Esophagus squamous epithelium (tissue), 5 donors: ENCODE measurements at regions not wholly inside any gene's neighbourhood (a gene's known extent, or its start where the extent isn't known, plus 50 kb on each side); places are given as distances from the start of the nearest gene placed in this dataset.

Experiments used
- DNase-seq: peaks from one replicate; lab custom pipeline; 2025; lab: John Stamatoyannopoulos, UW
- H3K27ac ChIP-seq, 4 donors: fragments of 200-600 bp; sonication (generic); one replicate each; pipeline ENCODE4 v1.5.1; 2016 to 2019; ENCODE audit warnings: mild to moderate bottlenecking in 1 of 4
- H3K27me3 ChIP-seq, 4 donors: fragments of 200-600 bp; sonication (generic); 1 replicate in 3 of 4; 2 replicates in 1 of 4; pipeline versions ENCODE4 v1.5.1 to v1.6.0; 2017 to 2021; ENCODE audit warnings: antibody characterized with exemption in 1 of 4
- H3K36me3 ChIP-seq, 3 donors: fragments of 200-600 bp; sonication (generic); one replicate each; pipeline ENCODE4 v1.5.1; 2016 to 2019
- H3K4me1 ChIP-seq, 3 donors: fragments of 200-600 bp; sonication (generic); one replicate each; pipeline ENCODE4 v1.5.1; 2017 to 2019
- H3K4me3 ChIP-seq, 4 donors: fragments of 200-600 bp; sonication (generic); 1 replicate in 3 of 4; 2 replicates in 1 of 4; pipeline ENCODE4 v1.5.1; 2016 to 2019; ENCODE audit warnings: mild to moderate bottlenecking in 2 of 4, moderate library complexity in 1 of 4
- H3K9me3 ChIP-seq, 3 donors: fragments of 200-600 bp; sonication (generic); one replicate each; pipeline ENCODE4 v1.5.1; 2016 to 2019
- POLR2A ChIP-seq, 4 donors: fragments of 450-650 bp; IDR thresholded peaks; one replicate each; pipeline ENCODE4 v1.6.1; 2017; ENCODE audit warnings: antibody characterized with exemption in 4 of 4, mild to moderate bottlenecking in 4 of 4, moderate library complexity in 3 of 4
- WGBS, 2 donors: methylation state at CpG; one replicate each; pipeline ENCODE4 v1.1.5; 2018; 5-methylcytosine and 5-hydroxymethylcytosine counted together
- intact Hi-C: fragments of 100-400 bp; cut with DNase I; formaldehyde crosslinking; loops from one replicate; pipeline ENCODE4 v1.15.0; 2022
- TF ChIP-seq, protein P1 (sequence below), 6 experiments: fragments of 450-650 bp in 4 of 6; fragments of 200-600 bp in 2 of 6; sonication (generic) in 2 of 6; IDR thresholded peaks; one replicate each; pipeline ENCODE4 v1.5.1; 2016 to 2019; ENCODE audit warnings: antibody characterized with exemption in 6 of 6, mild to moderate bottlenecking in 4 of 6, moderate library complexity in 4 of 6
- donor health status: DM: yes; HTN: yes; CAD: no.

- Histone ChIP-seq H3K4me1 (peaks cover 0 to 29% (median 0%) of the 10 kb centered on the region in 3 donors), H3K9me3 (no peaks in the 10 kb centered on the region), H3K27ac (no peak overlapping the region), H3K4me3 (no peak overlapping the region), H3K36me3 (no peaks in the 10 kb centered on the region), H3K27me3 (peaks cover 0 to 89% (median 0%) of the 10 kb centered on the region in 4 donors)
- DNase-seq, result no peak
- TF ChIP-seq, protein P1, sequence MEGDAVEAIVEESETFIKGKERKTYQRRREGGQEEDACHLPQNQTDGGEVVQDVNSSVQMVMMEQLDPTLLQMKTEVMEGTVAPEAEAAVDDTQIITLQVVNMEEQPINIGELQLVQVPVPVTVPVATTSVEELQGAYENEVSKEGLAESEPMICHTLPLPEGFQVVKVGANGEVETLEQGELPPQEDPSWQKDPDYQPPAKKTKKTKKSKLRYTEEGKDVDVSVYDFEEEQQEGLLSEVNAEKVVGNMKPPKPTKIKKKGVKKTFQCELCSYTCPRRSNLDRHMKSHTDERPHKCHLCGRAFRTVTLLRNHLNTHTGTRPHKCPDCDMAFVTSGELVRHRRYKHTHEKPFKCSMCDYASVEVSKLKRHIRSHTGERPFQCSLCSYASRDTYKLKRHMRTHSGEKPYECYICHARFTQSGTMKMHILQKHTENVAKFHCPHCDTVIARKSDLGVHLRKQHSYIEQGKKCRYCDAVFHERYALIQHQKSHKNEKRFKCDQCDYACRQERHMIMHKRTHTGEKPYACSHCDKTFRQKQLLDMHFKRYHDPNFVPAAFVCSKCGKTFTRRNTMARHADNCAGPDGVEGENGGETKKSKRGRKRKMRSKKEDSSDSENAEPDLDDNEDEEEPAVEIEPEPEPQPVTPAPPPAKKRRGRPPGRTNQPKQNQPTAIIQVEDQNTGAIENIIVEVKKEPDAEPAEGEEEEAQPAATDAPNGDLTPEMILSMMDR (IDR thresholded peaks at IDR 0.05), result no peak
- TF ChIP-seq POLR2A (IDR thresholded peaks at IDR 0.05), result no peak
- intact Hi-C loops, result no loop called here
- WGBS, 2 donors, result 79 to 86% methylated on average over 2 of the region's 2 CpGs
Observed at GRCh38 chr12:88932457-88932856, 352.2 kb upstream of the KITLG start.

DNA sequence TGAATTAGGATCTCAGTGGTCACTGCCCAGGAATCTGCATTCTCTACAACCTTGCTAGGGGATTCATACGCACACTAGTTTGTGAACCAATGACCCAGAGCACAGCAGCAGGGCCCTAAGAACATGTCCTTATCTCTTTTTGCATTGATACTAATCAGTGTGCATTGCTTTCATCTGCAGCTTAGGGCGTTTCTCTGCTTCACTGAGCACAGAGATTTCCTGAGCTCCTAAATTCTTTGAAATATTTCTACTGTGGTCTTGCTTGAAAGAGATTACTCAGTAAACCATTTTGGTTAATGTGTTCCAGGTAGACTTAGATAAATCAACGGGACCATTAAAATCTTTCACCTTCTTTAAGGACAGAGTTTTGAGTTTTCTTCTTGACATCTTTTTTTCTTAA is 351.3 kb upstream of the KITLG start:
- TF ChIP-seq, protein P1 (IDR thresholded peaks at IDR 0.05), result no peak
- no peak for TF ChIP-seq POLR2A (IDR thresholded peaks at IDR 0.05)
- no peak overlapping the region for H3K4me3 ChIP-seq
- intact Hi-C loops, result no loop called here
- DNase-seq, result no peak
- 69 to 79% methylated on average over 3 of the region's 3 CpGs for WGBS, 2 donors
- H3K27me3 ChIP-seq, result peaks cover 0 to 89% (median 0%) of the 10 kb centered on the region in 4 donors
- H3K4me1 ChIP-seq, result peaks cover 0 to 29% (median 0%) of the 10 kb centered on the region in 3 donors
- H3K36me3 ChIP-seq, result no peaks in the 10 kb centered on the region
- H3K9me3 ChIP-seq, result no peaks in the 10 kb centered on the region
- H3K27ac ChIP-seq, result no peak overlapping the region

DNA sequence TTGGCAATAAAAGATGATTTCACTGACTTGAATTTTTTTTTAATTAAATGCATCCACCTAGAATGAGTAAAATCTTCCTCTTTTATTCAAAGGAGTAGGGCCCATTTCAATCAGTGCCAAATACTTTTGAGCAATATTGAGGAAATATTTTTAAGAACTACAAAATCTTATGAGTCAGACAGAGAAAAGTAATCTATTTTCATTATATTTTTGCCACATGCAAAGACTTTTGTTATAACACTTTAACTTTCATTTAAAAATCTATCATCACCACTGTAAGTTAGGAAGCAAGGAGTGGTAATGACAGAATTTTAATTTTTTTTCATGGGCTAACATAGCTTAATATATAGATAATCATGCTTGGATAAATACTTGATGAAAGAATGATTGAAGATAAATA is 345.2 kb upstream of the KITLG start:
- Histone ChIP-seq H3K4me1 (peaks cover 0 to 10% (median 6%) of the 10 kb centered on the region in 3 donors), H3K27ac (no peak overlapping the region), H3K4me3 (no peak overlapping the region), H3K9me3 (no peaks in the 10 kb centered on the region), H3K36me3 (no peaks in the 10 kb centered on the region), H3K27me3 (peaks cover 0 to 55% (median 0%) of the 10 kb centered on the region in 4 donors)
- no peak for DNase-seq
- intact Hi-C loops, result no loop called here
- TF ChIP-seq POLR2A (IDR thresholded peaks at IDR 0.05), result no peak
- TF ChIP-seq, protein P1 (IDR thresholded peaks at IDR 0.05), result no peak

- Histone ChIP-seq H3K27me3 (peaks cover 0 to 46% (median 0%) of the 10 kb centered on the region in 4 donors), H3K4me3 (no peak overlapping the region), H3K4me1 (peaks cover 0 to 10% (median 6%) of the 10 kb centered on the region in 3 donors), H3K9me3 (no peaks in the 10 kb centered on the region), H3K27ac (no peak overlapping the region), H3K36me3 (no peaks in the 10 kb centered on the region)
- DNase-seq, result no peak
- intact Hi-C loops, result no loop called here
- 64 to 90% methylated on average over 4 of the region's 4 CpGs for WGBS, 2 donors
- TF ChIP-seq, protein P1 (IDR thresholded peaks at IDR 0.05), result no peak
- no peak for TF ChIP-seq POLR2A (IDR thresholded peaks at IDR 0.05)
Observed at GRCh38 chr12:88924162-88924561, 343.9 kb upstream of the KITLG start.

DNA sequence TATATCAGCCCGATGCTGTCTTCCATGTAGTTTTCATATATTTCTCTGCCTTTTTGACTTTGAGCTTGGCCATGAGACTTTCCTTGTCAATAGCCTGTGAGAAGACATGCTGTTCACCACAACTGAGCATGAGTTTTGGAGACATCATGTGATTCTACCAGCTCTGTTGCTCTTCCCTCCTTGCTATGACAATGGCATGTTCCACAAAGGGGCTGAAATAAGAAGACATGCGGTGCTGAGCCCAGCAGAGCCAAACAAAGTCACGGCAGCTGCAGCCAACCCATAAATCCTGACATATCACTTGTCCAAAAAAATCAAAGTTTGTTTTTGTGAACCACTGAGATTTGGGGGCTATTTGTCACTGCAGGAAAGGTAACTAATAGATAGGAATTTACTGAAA is 343.4 kb upstream of the KITLG start:
- Histone ChIP-seq H3K36me3 (no peaks in the 10 kb centered on the region), H3K27me3 (peaks cover 0 to 43% (median 0%) of the 10 kb centered on the region in 4 donors), H3K9me3 (no peaks in the 10 kb centered on the region), H3K27ac (no peak overlapping the region), H3K4me3 (no peak overlapping the region), H3K4me1 (peaks cover 0 to 10% (median 6%) of the 10 kb centered on the region in 3 donors)
- TF ChIP-seq, protein P1 (IDR thresholded peaks at IDR 0.05), result no peak
- no peak for TF ChIP-seq POLR2A (IDR thresholded peaks at IDR 0.05)
- intact Hi-C loops, result no loop called here
- WGBS, 2 donors, result 64 to 72% methylated on average over 3 of the region's 3 CpGs
- no peak for DNase-seq
